Caco-2 (cell line): ENCODE measurements at regions not wholly inside any gene's neighbourhood (a gene's known extent, or its start where the extent isn't known, plus 50 kb on each side); places are given as distances from the start of the nearest gene placed in this dataset.

ENCODE experiments used
- BruUV-seq: library from RNA; stranded (reverse); fragments of 400-500 nt; replicated peaks from 2 replicates; lab custom pipeline; 2021; lab: Mats Ljungman, UMichigan
- CTCF ChIA-PET: fragments of 300-600 bp; sonication (Branson Sonifier 250); formaldehyde crosslinking; loops from one replicate; lab custom pipeline; 2022; ENCODE audit warnings: antibody characterized with exemption; lab: Charles Lee
- POLR2A ChIA-PET: fragments of 300-600 bp; sonication (Branson Sonifier 250); formaldehyde crosslinking; loops from one replicate; lab custom pipeline; 2022; ENCODE audit warnings: antibody characterized with exemption; lab: Charles Lee
- DNase-seq, 2 experiments: peaks; one replicate each; pipeline versions ENCODE4 v3.0.0 to v3.0.0-alpha.2; 2020 to 2022
- H3K27me3 ChIP-seq: replicated peaks from 2 replicates; pipeline ENCODE4 v1.6.0; 2011; ENCODE audit warnings: low read length; ENCODE audit not compliant: control insufficient read depth, insufficient read depth
- H3K36me3 ChIP-seq: 2 replicates; pipeline ENCODE4 v1.5.1; 2011; ENCODE audit warnings: low read length; ENCODE audit not compliant: control insufficient read depth, insufficient read depth
- H3K4me1 ChIP-seq: fragments of 250-450 bp; sonication (Bioruptor Pico); 2 replicates; pipeline ENCODE4 v1.5.1; 2020; ENCODE audit warnings: mild to moderate bottlenecking
- H3K4me3 ChIP-seq: 2 replicates; pipeline ENCODE4 v1.5.1; 2011; ENCODE audit warnings: low read depth, mild to moderate bottlenecking, control low read depth, low read length
- H3K9me3 ChIP-seq: fragments of 250-450 bp; sonication (Bioruptor Pico); 2 replicates; pipeline ENCODE4 v1.5.1; 2020; ENCODE audit warnings: mild to moderate bottlenecking, moderate library complexity
- H3K27ac Mint-ChIP-seq: one replicate; pipeline ENCODE4 v1.8.0; 2022; ENCODE audit warnings: mixed read lengths; ENCODE audit not compliant: unreplicated experiment
- H3K27me3 Mint-ChIP-seq: one replicate; pipeline ENCODE4 v1.8.0; 2022; ENCODE audit warnings: mixed read lengths; ENCODE audit not compliant: insufficient read depth, unreplicated experiment
- H3K36me3 Mint-ChIP-seq: one replicate; pipeline ENCODE4 v1.8.0; 2022; ENCODE audit warnings: mild to moderate bottlenecking, mixed read lengths; ENCODE audit not compliant: insufficient read depth, unreplicated experiment
- H3K4me1 Mint-ChIP-seq: one replicate; pipeline ENCODE4 v1.8.0; 2022; ENCODE audit warnings: low read depth, mixed read lengths; ENCODE audit not compliant: unreplicated experiment
- H3K4me3 Mint-ChIP-seq: one replicate; pipeline ENCODE4 v1.8.0; 2022; ENCODE audit warnings: mild to moderate bottlenecking, moderate library complexity, mixed read lengths; ENCODE audit not compliant: unreplicated experiment
- H3K9me3 Mint-ChIP-seq: one replicate; pipeline ENCODE4 v1.8.0; 2022; ENCODE audit warnings: mixed read lengths; ENCODE audit not compliant: unreplicated experiment
- intact Hi-C: fragments of 100-400 bp; cut with micrococcal nuclease; formaldehyde crosslinking; loops from one replicate; pipeline ENCODE4 v1.10.0; 2022; ENCODE audit not compliant: unreplicated experiment
- TF ChIP-seq, protein P1 (sequence below), 2 experiments: fragments of 200-600 bp in 1 of 2; IDR thresholded peaks; 1 replicate in 1 of 2; 2 replicates in 1 of 2; pipeline versions ENCODE4 v1.5.1 to v1.8.0; 2011 to 2022; ENCODE audit warnings: antibody characterized with exemption in 1 of 2, control low read depth in 1 of 2, inconsistent platforms in 1 of 2, low read depth in 1 of 2, low read length in 1 of 2, mild to moderate bottlenecking in 1 of 2, moderate library complexity in 1 of 2; ENCODE audit not compliant: insufficient read depth in 1 of 2, severe bottlenecking in 1 of 2, unreplicated experiment in 1 of 2

DNA sequence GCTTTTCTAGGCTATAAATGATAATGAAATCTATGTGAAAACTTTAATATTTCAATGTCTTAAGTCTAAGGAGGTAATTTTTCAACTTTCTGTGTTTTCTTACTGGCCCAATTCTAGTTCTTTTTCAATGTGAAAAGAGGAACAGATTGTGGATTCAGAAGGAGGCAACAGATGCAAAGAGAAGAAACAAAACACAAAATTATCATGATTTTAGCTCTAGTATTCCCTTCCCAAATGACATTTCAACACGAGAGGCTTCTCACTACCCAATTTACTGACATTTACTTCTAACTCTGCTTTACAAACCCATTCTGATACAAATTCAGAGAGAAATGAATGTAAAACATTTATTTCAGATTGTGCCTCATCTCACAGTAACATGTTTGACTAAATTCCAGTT lies 169.4 kb downstream of the WT1 start:
- Mint-ChIP-seq H3K4me3 (no peak overlapping the region), H3K36me3 (no peaks in the 10 kb centered on the region), H3K4me1 (peaks cover 18% of the 10 kb centered on the region), H3K27me3 (no peaks in the 10 kb centered on the region), H3K27ac (no peak overlapping the region), H3K9me3 (peaks cover 9% of the 10 kb centered on the region)
- Histone ChIP-seq H3K9me3 (peaks cover 4% of the 10 kb centered on the region; the same call in 1 of the 2 replicates), H3K27me3 (no peaks in the 10 kb centered on the region), H3K36me3 (no peaks in the 10 kb centered on the region), H3K4me1 (0 out of 2 replicates have a peak, but pooled peaks cover 11% of the 10 kb centered on the region), H3K4me3 (no peak overlapping the region)
- ChIA-PET POLR2A (no interaction called here), CTCF (interaction anchor here (0.6 kb wide), 1 partner anchor 23 kb away, joined by 5 read pairs; no protein-coding TSS in a partner anchor)
- TF ChIP-seq, protein P1, sequence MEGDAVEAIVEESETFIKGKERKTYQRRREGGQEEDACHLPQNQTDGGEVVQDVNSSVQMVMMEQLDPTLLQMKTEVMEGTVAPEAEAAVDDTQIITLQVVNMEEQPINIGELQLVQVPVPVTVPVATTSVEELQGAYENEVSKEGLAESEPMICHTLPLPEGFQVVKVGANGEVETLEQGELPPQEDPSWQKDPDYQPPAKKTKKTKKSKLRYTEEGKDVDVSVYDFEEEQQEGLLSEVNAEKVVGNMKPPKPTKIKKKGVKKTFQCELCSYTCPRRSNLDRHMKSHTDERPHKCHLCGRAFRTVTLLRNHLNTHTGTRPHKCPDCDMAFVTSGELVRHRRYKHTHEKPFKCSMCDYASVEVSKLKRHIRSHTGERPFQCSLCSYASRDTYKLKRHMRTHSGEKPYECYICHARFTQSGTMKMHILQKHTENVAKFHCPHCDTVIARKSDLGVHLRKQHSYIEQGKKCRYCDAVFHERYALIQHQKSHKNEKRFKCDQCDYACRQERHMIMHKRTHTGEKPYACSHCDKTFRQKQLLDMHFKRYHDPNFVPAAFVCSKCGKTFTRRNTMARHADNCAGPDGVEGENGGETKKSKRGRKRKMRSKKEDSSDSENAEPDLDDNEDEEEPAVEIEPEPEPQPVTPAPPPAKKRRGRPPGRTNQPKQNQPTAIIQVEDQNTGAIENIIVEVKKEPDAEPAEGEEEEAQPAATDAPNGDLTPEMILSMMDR (IDR thresholded peaks at IDR 0.05; ENCODE audit: insufficient read depth in 1 of 2, low read depth in 1 of 2, low read length in 1 of 2, severe bottlenecking in 1 of 2, unreplicated experiment in 1 of 2), result no peak
- BruUV-seq, result no TSS peak
- DNase-seq, result no peak
- intact Hi-C loops, result no loop called here

DNA sequence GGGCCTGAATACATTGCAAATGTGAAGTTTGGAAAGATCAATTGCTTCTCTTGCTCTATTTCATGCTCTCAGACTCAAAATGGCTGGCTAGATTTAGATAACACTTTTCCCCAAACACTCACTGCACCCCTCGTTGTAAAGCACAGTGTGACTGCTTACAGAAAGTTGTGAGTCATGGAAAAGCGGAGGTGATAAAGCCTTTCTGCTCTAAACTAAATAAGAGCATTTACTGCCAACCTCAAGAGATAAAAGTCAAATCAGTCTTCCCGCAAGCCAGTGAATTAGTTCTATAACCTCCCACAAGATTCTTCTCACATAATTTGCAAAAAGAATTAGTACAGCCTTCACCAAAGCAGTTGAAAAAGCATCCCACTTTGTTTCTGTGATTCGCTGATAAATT lies 168.7 kb downstream of the WT1 start:
- Histone ChIP-seq H3K9me3 (peaks cover 4% of the 10 kb centered on the region; the same call in 1 of the 2 replicates), H3K27me3 (no peaks in the 10 kb centered on the region), H3K36me3 (no peaks in the 10 kb centered on the region), H3K4me3 (no peak overlapping the region), H3K4me1 (0 out of 2 replicates have a peak, but pooled peaks cover 11% of the 10 kb centered on the region)
- H3K27ac Mint-ChIP-seq, result no peak overlapping the region
- ChIA-PET CTCF (no interaction called here), POLR2A (no interaction called here)
- H3K4me1 Mint-ChIP-seq, result peaks cover 18% of the 10 kb centered on the region
- peaks cover 9% of the 10 kb centered on the region for H3K9me3 Mint-ChIP-seq
- TF ChIP-seq, protein P1 (IDR thresholded peaks at IDR 0.05; ENCODE audit: insufficient read depth in 1 of 2, low read depth in 1 of 2, low read length in 1 of 2, severe bottlenecking in 1 of 2, unreplicated experiment in 1 of 2), result no peak
- H3K27me3 Mint-ChIP-seq, result no peaks in the 10 kb centered on the region
- no peaks in the 10 kb centered on the region for H3K36me3 Mint-ChIP-seq
- intact Hi-C loops, result no loop called here
- no peak for DNase-seq
- no peak overlapping the region for H3K4me3 Mint-ChIP-seq
- no TSS peak for BruUV-seq

DNA sequence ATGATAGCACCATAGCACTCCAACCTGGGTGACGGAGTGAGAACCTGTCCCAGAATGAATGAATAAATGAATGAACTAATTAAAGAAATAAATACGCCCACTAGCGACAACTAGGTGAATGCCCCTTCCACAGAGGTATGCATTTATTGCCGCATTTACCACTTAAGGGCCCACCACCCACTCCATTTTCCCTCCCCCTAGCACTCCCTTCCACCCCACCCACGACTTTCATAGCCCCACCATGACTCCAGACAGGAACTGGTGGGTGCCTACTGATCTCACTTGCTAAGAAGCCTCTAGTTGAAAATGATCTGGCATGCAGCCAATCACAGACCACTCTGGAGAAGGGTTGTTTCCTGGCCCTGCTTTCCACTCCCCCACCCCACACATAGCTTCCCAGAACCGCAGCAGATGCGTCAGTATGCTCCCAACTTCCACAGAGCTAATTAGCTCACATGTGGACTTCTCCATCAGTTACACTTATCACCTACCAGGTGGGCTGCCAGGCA lies 167.6 kb downstream of the WT1 start:
- POLR2A ChIA-PET, result no interaction called here

More for the DNA sequence above, 167.6 kb downstream of the WT1 start:
- Mint-ChIP-seq H3K9me3 (peaks cover 9% of the 10 kb centered on the region), H3K4me1 (peaks cover 18% of the 10 kb centered on the region), H3K36me3 (no peaks in the 10 kb centered on the region), H3K27ac (no peak overlapping the region), H3K27me3 (no peaks in the 10 kb centered on the region), H3K4me3 (no peak overlapping the region)
- peaks cover 4% of the 10 kb centered on the region; the same call in 1 of the 2 replicates for H3K9me3 ChIP-seq
- H3K4me1 ChIP-seq, result 0 out of 2 replicates have a peak, but pooled peaks cover 11% of the 10 kb centered on the region
- TF ChIP-seq, protein P1 (IDR thresholded peaks at IDR 0.05; ENCODE audit: insufficient read depth in 1 of 2, low read depth in 1 of 2, low read length in 1 of 2, severe bottlenecking in 1 of 2, unreplicated experiment in 1 of 2), result no peak
- BruUV-seq, result no TSS peak
- CTCF ChIA-PET, result no interaction called here
- no peak overlapping the region for H3K4me3 ChIP-seq
- H3K27me3 ChIP-seq, result no peaks in the 10 kb centered on the region
- no peaks in the 10 kb centered on the region for H3K36me3 ChIP-seq
- intact Hi-C loops, result no loop called here
- no peak for DNase-seq
